GM23338 (cell line): ENCODE measurements at regions not wholly inside any gene's neighbourhood (a gene's known extent, or its start where the extent isn't known, plus 50 kb on each side); places are given as distances from the start of the nearest gene placed in this dataset.

Source experiments
- ATAC-seq: fragments of 200-7000 bp; cut with Tn5 transposase; 3 replicates; pipeline ENCODE4 v1.9.1; 2020
- DNase-seq: peaks from one replicate; pipeline ENCODE4 v3.0.0-alpha.2; 2015; ENCODE audit warnings: low spot score
- H2AFZ ChIP-seq: fragments of 200-600 bp; sonication (generic); 2 replicates; pipeline ENCODE4 v1.8.0; 2016; ENCODE audit warnings: antibody characterized with exemption, mild to moderate bottlenecking, moderate library complexity
- H3F3A ChIP-seq: fragments of 200-600 bp; sonication (generic); replicated peaks from 2 replicates; pipeline ENCODE4 v1.8.0; 2017; ENCODE audit warnings: antibody characterized with exemption, mixed run types, low read depth
- H3K27ac ChIP-seq: fragments of 200-600 bp; sonication (generic); 2 replicates; pipeline ENCODE4 v1.6.1; 2016; ENCODE audit warnings: low read depth
- H3K27me3 ChIP-seq: fragments of 200-600 bp; sonication (generic); 2 replicates; pipeline ENCODE4 v1.8.0; 2016; ENCODE audit warnings: mild to moderate bottlenecking, mixed run types, moderate library complexity; ENCODE audit not compliant: insufficient read depth
- H3K36me3 ChIP-seq: fragments of 200-600 bp; sonication (generic); 2 replicates; pipeline ENCODE4 v1.8.0; 2016; ENCODE audit warnings: mild to moderate bottlenecking; ENCODE audit not compliant: insufficient read depth
- H3K4me1 ChIP-seq: fragments of 200-600 bp; sonication (generic); 2 replicates; pipeline ENCODE4 v1.8.0; 2016; ENCODE audit warnings: mild to moderate bottlenecking, moderate library complexity; ENCODE audit not compliant: insufficient read depth
- H3K4me2 ChIP-seq: fragments of 200-600 bp; sonication (generic); 2 replicates; pipeline ENCODE4 v1.7.1; 2017; ENCODE audit warnings: mixed run types
- H3K4me3 ChIP-seq: fragments of 200-600 bp; sonication (generic); 2 replicates; pipeline ENCODE4 v1.6.1; 2016; ENCODE audit warnings: mixed run types
- H3K79me2 ChIP-seq: fragments of 200-600 bp; sonication (generic); replicated peaks from 2 replicates; pipeline ENCODE4 v1.8.0; 2017; ENCODE audit warnings: mild to moderate bottlenecking; ENCODE audit not compliant: insufficient read depth
- H3K9me2 ChIP-seq: fragments of 200-600 bp; sonication (generic); 2 replicates; pipeline ENCODE4 v1.8.0; 2017; ENCODE audit not compliant: insufficient read depth
- H4K20me1 ChIP-seq: fragments of 200-600 bp; sonication (generic); replicated peaks from 2 replicates; pipeline ENCODE4 v1.8.0; 2017; ENCODE audit warnings: mild to moderate bottlenecking; ENCODE audit not compliant: insufficient read depth
- H3K27ac Mint-ChIP-seq: 2 replicates; pipeline ENCODE4 v1.8.0; 2020; ENCODE audit warnings: inconsistent platforms, mild to moderate bottlenecking, moderate library complexity, mixed read lengths
- H3K27me3 Mint-ChIP-seq: 3 replicates; pipeline ENCODE4 v1.8.0; 2022; ENCODE audit warnings: low read depth, mild to moderate bottlenecking, moderate library complexity, mixed read lengths, inconsistent platforms; ENCODE audit not compliant: insufficient read depth, poor library complexity
- H3K36me3 Mint-ChIP-seq: 3 replicates; pipeline ENCODE4 v1.8.0; 2021; ENCODE audit warnings: low read depth, mild to moderate bottlenecking, inconsistent platforms, moderate library complexity, mixed read lengths
- H3K4me1 Mint-ChIP-seq: 3 replicates; pipeline ENCODE4 v1.8.0; 2020; ENCODE audit warnings: mild to moderate bottlenecking, inconsistent platforms, mixed read lengths
- H3K4me3 Mint-ChIP-seq: 3 replicates; pipeline ENCODE4 v1.8.0; 2021; ENCODE audit warnings: moderate library complexity, mild to moderate bottlenecking, inconsistent platforms, mixed read lengths
- H3K9me3 Mint-ChIP-seq: 3 replicates; pipeline ENCODE4 v1.8.0; 2020; ENCODE audit warnings: moderate library complexity, mild to moderate bottlenecking, inconsistent platforms, mixed read lengths
- CTCF ChIP-seq, 2 experiments: fragments of 200-600 bp in 1 of 2; sonication (generic) in 1 of 2; conservative IDR thresholded peaks; 2 replicates each; pipeline versions ENCODE4 v1.5.1 to v1.6.1; 2016 to 2017; ENCODE audit warnings: antibody characterized with exemption in 2 of 2, low read depth in 2 of 2, mild to moderate bottlenecking in 2 of 2, moderate library complexity in 1 of 2
- EZH2 ChIP-seq: fragments of 200-600 bp; sonication (generic); IDR thresholded peaks from one replicate; pipeline ENCODE4 v1.8.0; 2017; ENCODE audit warnings: antibody characterized with exemption, mild to moderate bottlenecking, low read depth; ENCODE audit not compliant: unreplicated experiment
- EZH2phosphoT487 ChIP-seq: fragments of 200-600 bp; sonication (generic); IDR thresholded peaks from one replicate; pipeline ENCODE4 v1.8.1; 2018; ENCODE audit warnings: antibody characterized with exemption; ENCODE audit not compliant: unreplicated experiment
- JUNB ChIP-seq: IDR thresholded peaks from one replicate; pipeline ENCODE4 v1.6.1; 2016; ENCODE audit warnings: antibody characterized with exemption; ENCODE audit not compliant: unreplicated experiment
- POLR2AphosphoS5 ChIP-seq: IDR thresholded peaks from 2 replicates; pipeline ENCODE4 v1.6.1; 2016; ENCODE audit warnings: antibody characterized with exemption, low read depth
- REST ChIP-seq: IDR thresholded peaks from one replicate; pipeline ENCODE4 v1.6.1; 2018; ENCODE audit warnings: antibody characterized with exemption; ENCODE audit not compliant: unreplicated experiment
- STAT1 ChIP-seq: IDR thresholded peaks from one replicate; pipeline ENCODE4 v1.6.1; 2016; ENCODE audit warnings: antibody characterized with exemption; ENCODE audit not compliant: unreplicated experiment
- TF ChIP-seq, protein P1 (sequence below): fragments of 250-450 bp; sonication (Bioruptor Pico); IDR thresholded peaks from 2 replicates; pipeline ENCODE4 v1.5.0; 2020; ENCODE audit warnings: mild to moderate bottlenecking, moderate library complexity

GRCh38 chr16:66219491-66219890 lies 147.0 kb upstream of the CDH5 start:
- no peaks in the 10 kb centered on the region for H3K27me3 ChIP-seq
- H3K4me1 ChIP-seq, result no peaks in the 10 kb centered on the region
- Mint-ChIP-seq H3K4me1 (no peaks in the 10 kb centered on the region), H3K9me3 (no peaks in the 10 kb centered on the region), H3K27me3 (peaks cover 5% of the 10 kb centered on the region), H3K36me3 (no peaks in the 10 kb centered on the region), H3K4me3 (no peak overlapping the region), H3K27ac (no peak overlapping the region)
- H3K4me3 ChIP-seq, result no peak overlapping the region
- H3K27ac ChIP-seq, result no peak overlapping the region
- H3F3A ChIP-seq, result no peaks in the 10 kb centered on the region
- H2AFZ ChIP-seq, result no peak overlapping the region
- no peaks in the 10 kb centered on the region for H3K9me2 ChIP-seq
- no peaks in the 10 kb centered on the region for H3K36me3 ChIP-seq
- TF ChIP-seq POLR2AphosphoS5, result no peak
- no peak for TF ChIP-seq CTCF (conservative IDR thresholded peaks at IDR 0.05; ENCODE audit: low read depth in 2 of 2)
- no peak for TF ChIP-seq EZH2
- TF ChIP-seq, protein P1, sequence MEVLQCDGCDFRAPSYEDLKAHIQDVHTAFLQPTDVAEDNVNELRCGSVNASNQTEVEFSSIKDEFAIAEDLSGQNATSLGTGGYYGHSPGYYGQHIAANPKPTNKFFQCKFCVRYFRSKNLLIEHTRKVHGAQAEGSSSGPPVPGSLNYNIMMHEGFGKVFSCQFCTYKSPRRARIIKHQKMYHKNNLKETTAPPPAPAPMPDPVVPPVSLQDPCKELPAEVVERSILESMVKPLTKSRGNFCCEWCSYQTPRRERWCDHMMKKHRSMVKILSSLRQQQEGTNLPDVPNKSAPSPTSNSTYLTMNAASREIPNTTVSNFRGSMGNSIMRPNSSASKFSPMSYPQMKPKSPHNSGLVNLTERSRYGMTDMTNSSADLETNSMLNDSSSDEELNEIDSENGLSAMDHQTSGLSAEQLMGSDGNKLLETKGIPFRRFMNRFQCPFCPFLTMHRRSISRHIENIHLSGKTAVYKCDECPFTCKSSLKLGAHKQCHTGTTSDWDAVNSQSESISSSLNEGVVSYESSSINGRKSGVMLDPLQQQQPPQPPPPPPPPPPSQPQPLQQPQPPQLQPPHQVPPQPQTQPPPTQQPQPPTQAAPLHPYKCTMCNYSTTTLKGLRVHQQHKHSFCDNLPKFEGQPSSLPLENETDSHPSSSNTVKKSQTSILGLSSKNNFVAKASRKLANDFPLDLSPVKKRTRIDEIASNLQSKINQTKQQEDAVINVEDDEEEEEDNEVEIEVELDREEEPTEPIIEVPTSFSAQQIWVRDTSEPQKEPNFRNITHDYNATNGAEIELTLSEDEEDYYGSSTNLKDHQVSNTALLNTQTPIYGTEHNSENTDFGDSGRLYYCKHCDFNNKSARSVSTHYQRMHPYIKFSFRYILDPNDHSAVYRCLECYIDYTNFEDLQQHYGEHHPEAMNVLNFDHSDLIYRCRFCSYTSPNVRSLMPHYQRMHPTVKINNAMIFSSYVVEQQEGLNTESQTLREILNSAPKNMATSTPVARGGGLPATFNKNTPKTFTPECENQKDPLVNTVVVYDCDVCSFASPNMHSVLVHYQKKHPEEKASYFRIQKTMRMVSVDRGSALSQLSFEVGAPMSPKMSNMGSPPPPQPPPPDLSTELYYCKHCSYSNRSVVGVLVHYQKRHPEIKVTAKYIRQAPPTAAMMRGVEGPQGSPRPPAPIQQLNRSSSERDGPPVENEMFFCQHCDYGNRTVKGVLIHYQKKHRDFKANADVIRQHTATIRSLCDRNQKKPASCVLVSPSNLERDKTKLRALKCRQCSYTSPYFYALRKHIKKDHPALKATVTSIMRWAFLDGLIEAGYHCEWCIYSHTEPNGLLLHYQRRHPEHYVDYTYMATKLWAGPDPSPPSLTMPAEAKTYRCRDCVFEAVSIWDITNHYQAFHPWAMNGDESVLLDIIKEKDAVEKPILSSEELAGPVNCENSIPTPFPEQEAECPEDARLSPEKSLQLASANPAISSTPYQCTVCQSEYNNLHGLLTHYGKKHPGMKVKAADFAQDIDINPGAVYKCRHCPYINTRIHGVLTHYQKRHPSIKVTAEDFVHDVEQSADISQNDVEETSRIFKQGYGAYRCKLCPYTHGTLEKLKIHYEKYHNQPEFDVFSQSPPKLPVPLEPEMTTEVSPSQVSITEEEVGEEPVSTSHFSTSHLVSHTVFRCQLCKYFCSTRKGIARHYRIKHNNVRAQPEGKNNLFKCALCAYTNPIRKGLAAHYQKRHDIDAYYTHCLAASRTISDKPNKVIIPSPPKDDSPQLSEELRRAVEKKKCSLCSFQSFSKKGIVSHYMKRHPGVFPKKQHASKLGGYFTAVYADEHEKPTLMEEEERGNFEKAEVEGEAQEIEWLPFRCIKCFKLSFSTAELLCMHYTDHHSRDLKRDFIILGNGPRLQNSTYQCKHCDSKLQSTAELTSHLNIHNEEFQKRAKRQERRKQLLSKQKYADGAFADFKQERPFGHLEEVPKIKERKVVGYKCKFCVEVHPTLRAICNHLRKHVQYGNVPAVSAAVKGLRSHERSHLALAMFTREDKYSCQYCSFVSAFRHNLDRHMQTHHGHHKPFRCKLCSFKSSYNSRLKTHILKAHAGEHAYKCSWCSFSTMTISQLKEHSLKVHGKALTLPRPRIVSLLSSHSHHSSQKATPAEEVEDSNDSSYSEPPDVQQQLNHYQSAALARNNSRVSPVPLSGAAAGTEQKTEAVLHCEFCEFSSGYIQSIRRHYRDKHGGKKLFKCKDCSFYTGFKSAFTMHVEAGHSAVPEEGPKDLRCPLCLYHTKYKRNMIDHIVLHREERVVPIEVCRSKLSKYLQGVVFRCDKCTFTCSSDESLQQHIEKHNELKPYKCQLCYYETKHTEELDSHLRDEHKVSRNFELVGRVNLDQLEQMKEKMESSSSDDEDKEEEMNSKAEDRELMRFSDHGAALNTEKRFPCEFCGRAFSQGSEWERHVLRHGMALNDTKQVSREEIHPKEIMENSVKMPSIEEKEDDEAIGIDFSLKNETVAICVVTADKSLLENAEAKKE (CRISPR knock-in tag), result no peak
- no peak for TF ChIP-seq EZH2phosphoT487
- no peak for TF ChIP-seq JUNB
- no peak for TF ChIP-seq REST
- no peak for TF ChIP-seq STAT1
- no peak for ATAC-seq
- no peaks in the 10 kb centered on the region for H3K79me2 ChIP-seq
- no peaks in the 10 kb centered on the region for H4K20me1 ChIP-seq
- DNase-seq, result no peak
- no peak overlapping the region for H3K4me2 ChIP-seq
